SK-N-MC (cell line): ENCODE measurements at regions not wholly inside any gene's neighbourhood (a gene's known extent, or its start where the extent isn't known, plus 50 kb on each side); places are given as distances from the start of the nearest gene placed in this dataset.

Experiments used
- FOXP2 ChIP-seq: optimal IDR thresholded peaks from 2 replicates; pipeline ENCODE3; 2011; ENCODE audit warnings: mild to moderate bottlenecking, moderate library complexity; ENCODE audit not compliant: insufficient read depth; ENCODE audit errors: extremely low read length, control extremely low read depth
- POLR2AphosphoS5 ChIP-seq: IDR thresholded peaks from 2 replicates; pipeline ENCODE4 v1.6.1; 2012; ENCODE audit warnings: mild to moderate bottlenecking, low read depth, low read length, borderline replicate concordance

- no peak for TF ChIP-seq POLR2AphosphoS5
- no peak for TF ChIP-seq FOXP2
Measured at GRCh38 chr4:105022811-105023667, 123.6 kb upstream of the TET2 start.
